DOHH2 (cell line): ENCODE measurements at regions not wholly inside any gene's neighbourhood (a gene's known extent, or its start where the extent isn't known, plus 50 kb on each side); places are given as distances from the start of the nearest gene placed in this dataset.

Source experiments
- EZH2phosphoT487 ChIP-seq: fragments of 200-600 bp; sonication (generic); IDR thresholded peaks from 2 replicates; pipeline ENCODE4 v1.6.1; 2017; ENCODE audit warnings: borderline replicate concordance, mild to moderate bottlenecking, antibody characterized with exemption, low read length, moderate library complexity, mixed read lengths
- TF ChIP-seq, protein P1 (sequence below): fragments of 200-600 bp; sonication (generic); IDR thresholded peaks from one replicate; pipeline ENCODE4 v1.5.1; 2014; ENCODE audit warnings: antibody characterized with exemption, mild to moderate bottlenecking, low read depth, low read length; ENCODE audit not compliant: poor library complexity, severe bottlenecking

DNA sequence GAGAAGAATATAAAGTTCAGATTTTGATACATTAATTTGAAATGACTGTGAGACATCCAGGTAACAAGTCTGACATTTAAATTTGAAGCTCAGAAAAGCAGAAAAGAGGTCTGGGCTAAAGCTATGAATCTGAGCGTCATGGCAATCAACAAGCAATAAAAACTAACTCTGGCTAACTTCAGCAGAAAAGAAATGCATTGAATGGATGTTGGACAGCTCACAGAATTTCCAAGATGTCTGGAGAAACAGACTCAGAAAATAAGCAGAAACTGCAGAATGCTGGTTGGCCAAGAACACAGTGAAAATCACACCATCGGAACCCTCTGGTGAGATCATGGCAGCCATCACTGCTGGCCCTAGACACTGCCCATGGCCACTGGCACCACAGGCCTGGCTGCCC lies 366.6 kb downstream of the METTL4 start:
- TF ChIP-seq, protein P1, sequence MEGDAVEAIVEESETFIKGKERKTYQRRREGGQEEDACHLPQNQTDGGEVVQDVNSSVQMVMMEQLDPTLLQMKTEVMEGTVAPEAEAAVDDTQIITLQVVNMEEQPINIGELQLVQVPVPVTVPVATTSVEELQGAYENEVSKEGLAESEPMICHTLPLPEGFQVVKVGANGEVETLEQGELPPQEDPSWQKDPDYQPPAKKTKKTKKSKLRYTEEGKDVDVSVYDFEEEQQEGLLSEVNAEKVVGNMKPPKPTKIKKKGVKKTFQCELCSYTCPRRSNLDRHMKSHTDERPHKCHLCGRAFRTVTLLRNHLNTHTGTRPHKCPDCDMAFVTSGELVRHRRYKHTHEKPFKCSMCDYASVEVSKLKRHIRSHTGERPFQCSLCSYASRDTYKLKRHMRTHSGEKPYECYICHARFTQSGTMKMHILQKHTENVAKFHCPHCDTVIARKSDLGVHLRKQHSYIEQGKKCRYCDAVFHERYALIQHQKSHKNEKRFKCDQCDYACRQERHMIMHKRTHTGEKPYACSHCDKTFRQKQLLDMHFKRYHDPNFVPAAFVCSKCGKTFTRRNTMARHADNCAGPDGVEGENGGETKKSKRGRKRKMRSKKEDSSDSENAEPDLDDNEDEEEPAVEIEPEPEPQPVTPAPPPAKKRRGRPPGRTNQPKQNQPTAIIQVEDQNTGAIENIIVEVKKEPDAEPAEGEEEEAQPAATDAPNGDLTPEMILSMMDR = no peak
- no peak for TF ChIP-seq EZH2phosphoT487
